ENCODE measurements at regions not wholly inside any gene's neighbourhood (a gene's known extent, or its start where the extent isn't known, plus 50 kb on each side); places are given as distances from the start of the nearest gene placed in this dataset.

GRCh38 chr2:223117533-223117932, 65.5 kb downstream of the KCNE4 start:
- TF ChIP-seq, protein P1, sequence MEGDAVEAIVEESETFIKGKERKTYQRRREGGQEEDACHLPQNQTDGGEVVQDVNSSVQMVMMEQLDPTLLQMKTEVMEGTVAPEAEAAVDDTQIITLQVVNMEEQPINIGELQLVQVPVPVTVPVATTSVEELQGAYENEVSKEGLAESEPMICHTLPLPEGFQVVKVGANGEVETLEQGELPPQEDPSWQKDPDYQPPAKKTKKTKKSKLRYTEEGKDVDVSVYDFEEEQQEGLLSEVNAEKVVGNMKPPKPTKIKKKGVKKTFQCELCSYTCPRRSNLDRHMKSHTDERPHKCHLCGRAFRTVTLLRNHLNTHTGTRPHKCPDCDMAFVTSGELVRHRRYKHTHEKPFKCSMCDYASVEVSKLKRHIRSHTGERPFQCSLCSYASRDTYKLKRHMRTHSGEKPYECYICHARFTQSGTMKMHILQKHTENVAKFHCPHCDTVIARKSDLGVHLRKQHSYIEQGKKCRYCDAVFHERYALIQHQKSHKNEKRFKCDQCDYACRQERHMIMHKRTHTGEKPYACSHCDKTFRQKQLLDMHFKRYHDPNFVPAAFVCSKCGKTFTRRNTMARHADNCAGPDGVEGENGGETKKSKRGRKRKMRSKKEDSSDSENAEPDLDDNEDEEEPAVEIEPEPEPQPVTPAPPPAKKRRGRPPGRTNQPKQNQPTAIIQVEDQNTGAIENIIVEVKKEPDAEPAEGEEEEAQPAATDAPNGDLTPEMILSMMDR (IDR thresholded peaks at IDR 0.05 in 4 of 5, conservative IDR thresholded peaks at IDR 0.05 in 1 of 5) = no peak
- TF ChIP-seq POLR2A (IDR thresholded peaks at IDR 0.05) = no peak

Measured in gastrocnemius medialis (tissue), 4 donors.